HL-60 (cell line): ENCODE measurements at regions not wholly inside any gene's neighbourhood (a gene's known extent, or its start where the extent isn't known, plus 50 kb on each side); places are given as distances from the start of the nearest gene placed in this dataset.

ENCODE experiments used
- CTCF ChIP-seq: IDR thresholded peaks from one replicate; pipeline ENCODE4 v1.5.1; 2011; ENCODE audit warnings: low read length, control low read depth, inconsistent platforms; ENCODE audit not compliant: insufficient read depth
- GABPA ChIP-seq: IDR thresholded peaks from 2 replicates; pipeline ENCODE4 v1.6.1; 2012; ENCODE audit warnings: low read depth
- POLR2AphosphoS5 ChIP-seq: IDR thresholded peaks from 2 replicates; pipeline ENCODE4 v1.6.1; 2012; ENCODE audit warnings: low read depth

- TF ChIP-seq CTCF (no peak), POLR2AphosphoS5 (no peak), GABPA (no peak)
These were observed 448.4 kb downstream of the SLC4A3 start for GRCh38 chr2:220075835-220076234.
